ENCODE measurements at regions not wholly inside any gene's neighbourhood (a gene's known extent, or its start where the extent isn't known, plus 50 kb on each side); places are given as distances from the start of the nearest gene placed in this dataset.

- TF ChIP-seq POLR2A (IDR thresholded peaks at IDR 0.05; ENCODE audit: low read depth, low read length) (no peak), TAF1 (IDR thresholded peaks at IDR 0.05; ENCODE audit: borderline replicate concordance, low read depth, low read length) (no peak)
Observed at GRCh38 chr1:217009376-217009775, 286.1 kb upstream of the ESRRG start.

Measured in GM12892 (cell line).